GM18867 (cell line): ENCODE measurements at regions not wholly inside any gene's neighbourhood (a gene's known extent, or its start where the extent isn't known, plus 50 kb on each side); places are given as distances from the start of the nearest gene placed in this dataset.
"Not testable (repeated sequence)": the region's sequence is repeated elsewhere in the genome, so short reads cannot be mapped to it uniquely, and the experiment has no call there.

Experiments
- ATAC-seq: cut with Tn5 transposase; IDR thresholded peaks from one replicate; pipeline ENCODE4 v1.9.1; 2021; ENCODE audit warnings: mild to moderate bottlenecking, moderate library complexity; ENCODE audit not compliant: unreplicated experiment

DNA sequence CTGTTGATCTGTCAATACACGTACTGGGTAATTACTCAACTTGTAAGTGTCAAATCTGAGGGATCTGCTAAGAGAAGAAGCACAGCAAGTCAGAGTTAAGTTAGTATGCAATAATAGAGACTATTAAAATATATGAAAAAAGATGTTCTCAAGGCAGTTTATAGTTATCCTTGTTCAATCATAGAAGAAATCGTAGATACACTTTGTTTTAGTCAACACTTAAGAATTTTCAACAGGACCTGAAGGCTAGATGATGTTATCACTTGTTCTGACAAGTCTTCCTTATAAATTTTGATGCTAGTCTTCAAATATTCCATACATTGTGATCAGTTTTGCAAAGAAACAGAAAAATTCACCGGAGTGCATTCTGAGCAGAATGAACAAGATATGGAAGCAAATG is 91.1 kb upstream of the KCNQ5 start:
- ATAC-seq = no peak

DNA sequence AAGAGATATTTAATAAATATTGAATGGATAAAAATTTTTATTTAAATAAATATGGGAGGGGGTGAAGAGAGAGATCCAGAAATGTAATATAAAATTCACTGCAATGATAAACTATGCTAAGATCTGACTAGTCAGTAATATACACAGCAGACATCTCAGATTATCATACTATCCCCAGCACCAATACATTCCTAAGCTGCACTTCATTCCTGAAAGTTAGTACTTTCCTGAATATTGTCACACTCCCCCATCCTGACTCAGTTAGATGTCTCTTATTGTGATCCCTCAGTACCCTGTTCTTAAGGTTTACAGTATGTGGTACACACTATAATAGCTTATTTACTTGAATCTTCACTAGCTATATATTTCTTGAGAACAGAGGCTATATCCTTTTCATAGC is 88.3 kb upstream of the KCNQ5 start:
- ATAC-seq = no peak

GRCh38 chr6:72534236-72534635 is 87.6 kb upstream of the KCNQ5 start:
- ATAC-seq = no peak

DNA sequence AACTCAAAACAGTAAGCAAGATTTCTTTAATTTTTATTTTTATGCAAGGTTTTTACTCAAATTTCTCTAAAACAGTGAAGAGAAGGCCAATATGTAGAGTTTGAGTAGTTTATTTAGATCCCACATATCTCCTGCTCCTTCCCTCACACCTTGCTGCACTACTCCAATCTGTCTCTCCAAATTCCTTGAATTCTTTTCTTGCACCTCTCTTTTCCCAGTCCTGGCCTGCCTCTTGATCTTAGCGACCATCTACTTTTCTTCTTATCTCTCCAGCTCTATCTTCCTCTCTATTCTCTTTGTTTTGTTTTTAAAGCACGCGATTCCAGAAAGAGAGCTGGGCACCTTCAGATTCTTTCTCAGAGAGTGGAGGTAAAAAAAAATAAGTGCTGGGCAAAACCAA is 86.7 kb upstream of the KCNQ5 start:
- no peak for ATAC-seq

DNA sequence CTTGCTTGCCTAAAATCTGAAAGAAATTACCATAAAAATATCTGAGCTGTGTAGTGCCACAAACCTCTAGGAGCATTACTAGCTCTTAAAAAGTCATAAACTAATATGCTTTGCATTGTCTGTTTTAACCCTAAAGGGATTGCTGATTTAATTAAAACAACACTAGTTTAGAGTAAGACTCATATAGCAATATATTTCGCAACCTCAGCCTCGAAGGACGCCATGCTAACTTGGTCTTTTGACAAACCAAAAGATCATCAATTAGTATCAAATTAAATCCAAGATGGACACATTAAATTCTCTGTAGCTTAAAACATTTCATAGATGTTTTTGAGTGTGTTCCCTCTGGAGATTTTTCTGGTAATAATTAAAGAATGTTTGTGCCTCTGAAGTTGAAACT is 74.8 kb upstream of the KCNQ5 start:
- ATAC-seq = no peak

DNA sequence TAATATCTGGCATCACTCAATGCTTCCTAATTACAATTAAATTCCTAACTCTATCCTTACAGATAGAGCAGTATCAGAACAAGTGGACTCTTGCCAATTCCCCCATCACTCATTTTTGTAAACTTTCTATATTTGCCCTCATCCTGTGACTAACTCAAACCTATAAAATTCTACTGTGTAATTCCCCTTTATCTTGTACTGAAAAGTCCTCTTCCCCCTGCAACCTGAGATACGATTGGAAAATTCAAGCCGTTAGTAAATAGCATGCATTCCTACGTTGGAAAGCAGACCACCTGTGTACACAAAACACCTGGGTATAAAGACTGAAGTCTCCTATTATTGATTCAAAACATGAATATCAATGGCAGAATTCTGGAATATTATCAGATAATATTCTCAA is 70.4 kb upstream of the KCNQ5 start:
- ATAC-seq = no peak

- no peak for ATAC-seq
Measured at GRCh38 chr6:72552938-72553337, 68.9 kb upstream of the KCNQ5 start.

GRCh38 chr6:72553531-72554511 is 68.0 kb upstream of the KCNQ5 start:
- no peak for ATAC-seq

DNA sequence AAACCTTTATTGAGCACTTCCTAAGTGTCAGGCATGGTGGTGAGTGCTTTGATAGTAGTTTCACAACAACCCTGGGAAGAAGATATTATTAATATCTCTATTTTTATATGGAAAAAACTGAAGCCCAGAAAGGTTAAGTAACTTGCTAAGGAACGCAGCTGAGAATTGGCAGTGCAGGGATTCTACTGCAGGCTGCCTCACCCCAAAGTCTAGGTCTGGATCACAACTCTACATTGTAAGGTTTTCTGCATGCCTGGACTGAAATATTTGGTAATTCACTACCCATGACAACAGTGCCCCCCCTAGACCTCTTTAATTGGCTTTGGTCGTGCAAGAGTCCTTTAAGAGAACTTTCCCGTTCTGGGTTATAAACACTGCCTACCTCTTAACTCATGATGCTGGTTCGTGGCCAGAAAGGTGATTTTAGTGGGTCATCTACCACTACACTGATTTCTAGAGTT is 67.1 kb upstream of the KCNQ5 start:
- no peak for ATAC-seq

- ATAC-seq = no peak
Measured at GRCh38 chr6:72559067-72559466, 62.8 kb upstream of the KCNQ5 start.

DNA sequence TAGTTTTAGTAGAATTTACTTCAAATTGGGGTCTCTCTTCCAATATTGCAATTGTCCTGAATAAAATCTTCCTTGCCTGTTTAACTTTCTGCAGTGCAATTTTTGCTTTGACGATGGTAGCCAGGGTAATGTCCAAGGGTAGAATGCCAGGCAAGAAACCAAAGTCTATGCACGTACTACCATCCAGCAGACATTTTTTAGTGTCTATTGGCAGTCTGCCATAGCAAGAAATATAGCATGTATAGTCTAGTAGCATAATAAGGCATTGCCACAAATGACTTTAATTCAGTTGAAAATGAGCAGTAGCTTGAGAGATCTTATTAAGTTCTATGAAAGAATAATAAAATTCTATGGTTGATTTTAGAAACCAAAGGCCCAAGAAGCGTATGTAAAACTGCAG is 62.3 kb upstream of the KCNQ5 start:
- ATAC-seq = no peak

- no peak for ATAC-seq
Measured at GRCh38 chr6:72560721-72561593, 60.9 kb upstream of the KCNQ5 start.

GRCh38 chr6:72561629-72562028 is 60.2 kb upstream of the KCNQ5 start:
- no peak for ATAC-seq

DNA sequence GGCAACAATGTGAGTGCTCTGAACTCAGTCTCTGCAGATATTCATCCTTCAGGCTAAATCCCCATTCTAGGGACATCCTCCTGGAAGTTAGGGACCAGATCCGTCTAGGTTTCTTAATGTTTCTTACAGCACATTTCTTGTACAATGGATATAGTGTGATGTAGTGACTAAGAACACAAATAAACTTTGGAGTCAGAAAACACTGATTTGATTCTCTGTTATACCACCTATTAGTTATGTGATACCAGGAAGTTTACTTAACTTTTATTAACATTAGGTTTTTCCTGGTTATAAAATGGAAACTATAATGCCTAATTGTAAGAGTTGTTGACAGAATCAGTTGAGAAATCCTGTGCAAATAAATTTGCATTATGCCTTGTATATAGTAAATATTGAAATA is 57.6 kb upstream of the KCNQ5 start:
- ATAC-seq = no peak

GRCh38 chr6:72571993-72572392 is 49.9 kb upstream of the KCNQ5 start:
- ATAC-seq = not testable (repeated sequence)
